Progenitor cell of endocrine pancreas (in vitro differentiated cells): ENCODE measurements at regions not wholly inside any gene's neighbourhood (a gene's known extent, or its start where the extent isn't known, plus 50 kb on each side); places are given as distances from the start of the nearest gene placed in this dataset.

Source experiments
- DNase-seq: peaks from one replicate; pipeline ENCODE4 v3.0.0; 2021; ENCODE audit warnings: low spot score; ENCODE audit not compliant: unreplicated experiment
- H3K27ac Mint-ChIP-seq: 2 replicates; pipeline ENCODE4 v1.8.0; 2021; ENCODE audit warnings: mild to moderate bottlenecking, moderate library complexity, mixed read lengths
- H3K27me3 Mint-ChIP-seq: 2 replicates; pipeline ENCODE4 v1.8.0; 2021; ENCODE audit warnings: mixed read lengths
- H3K36me3 Mint-ChIP-seq: 2 replicates; pipeline ENCODE4 v1.8.0; 2022; ENCODE audit warnings: mixed read lengths; ENCODE audit not compliant: insufficient read depth
- H3K4me1 Mint-ChIP-seq: 2 replicates; pipeline ENCODE4 v1.8.0; 2021; ENCODE audit warnings: low read depth, mixed read lengths
- H3K4me3 Mint-ChIP-seq: 2 replicates; pipeline ENCODE4 v1.8.0; 2021; ENCODE audit warnings: low read depth, mild to moderate bottlenecking, moderate library complexity, mixed read lengths
- H3K9me3 Mint-ChIP-seq: 2 replicates; pipeline ENCODE4 v1.8.0; 2021; ENCODE audit warnings: low read depth, mixed read lengths
- CTCF ChIP-seq: fragments of 200-600 bp; sonication (generic); IDR thresholded peaks from one replicate; pipeline ENCODE4 v1.5.0; 2021; ENCODE audit warnings: antibody characterized with exemption, mild to moderate bottlenecking; ENCODE audit not compliant: unreplicated experiment

- Mint-ChIP-seq H3K4me1 (peaks cover 13% of the 10 kb centered on the region), H3K27me3 (peaks cover 6% of the 10 kb centered on the region), H3K9me3 (no peaks in the 10 kb centered on the region), H3K27ac (no peak overlapping the region), H3K36me3 (no peaks in the 10 kb centered on the region), H3K4me3 (no peak overlapping the region)
- no peak for DNase-seq
- TF ChIP-seq CTCF = no peak
These were observed 122.2 kb upstream of the NCOR2 start for GRCh38 chr12:124689631-124690030.

- peaks cover 9% of the 10 kb centered on the region for H3K27me3 Mint-ChIP-seq
- H3K27ac Mint-ChIP-seq = no peak overlapping the region
- no peaks in the 10 kb centered on the region for H3K36me3 Mint-ChIP-seq
- no peak overlapping the region for H3K4me3 Mint-ChIP-seq
- no peaks in the 10 kb centered on the region for H3K9me3 Mint-ChIP-seq
- DNase-seq = no peak
- H3K4me1 Mint-ChIP-seq = peaks cover 15% of the 10 kb centered on the region
- no peak for TF ChIP-seq CTCF
These were observed 121.1 kb upstream of the NCOR2 start for GRCh38 chr12:124688356-124688992.

- H3K27ac Mint-ChIP-seq = no peak overlapping the region
- TF ChIP-seq CTCF = no peak
- H3K36me3 Mint-ChIP-seq = no peaks in the 10 kb centered on the region
- peaks cover 9% of the 10 kb centered on the region for H3K27me3 Mint-ChIP-seq
- peaks cover 15% of the 10 kb centered on the region for H3K4me1 Mint-ChIP-seq
- no peaks in the 10 kb centered on the region for H3K9me3 Mint-ChIP-seq
- no peak for DNase-seq
- H3K4me3 Mint-ChIP-seq = no peak overlapping the region
These were observed 120.5 kb upstream of the NCOR2 start for GRCh38 chr12:124687917-124688316.

- H3K9me3 Mint-ChIP-seq = no peaks in the 10 kb centered on the region
- peaks cover 17% of the 10 kb centered on the region for H3K4me1 Mint-ChIP-seq
- H3K27ac Mint-ChIP-seq = no peak overlapping the region
- no peaks in the 10 kb centered on the region for H3K36me3 Mint-ChIP-seq
- H3K4me3 Mint-ChIP-seq = no peak overlapping the region
- no peak for TF ChIP-seq CTCF
- no peak for DNase-seq
- peaks cover 9% of the 10 kb centered on the region for H3K27me3 Mint-ChIP-seq
These were observed 119.9 kb upstream of the NCOR2 start for GRCh38 chr12:124687174-124687902.

GRCh38 chr12:124686370-124687173, 119.2 kb upstream of the NCOR2 start:
- Mint-ChIP-seq H3K4me1 (peaks cover 23% of the 10 kb centered on the region), H3K27me3 (peaks cover 9% of the 10 kb centered on the region), H3K36me3 (no peaks in the 10 kb centered on the region), H3K4me3 (no peak overlapping the region), H3K9me3 (no peaks in the 10 kb centered on the region), H3K27ac (no peak overlapping the region)
- TF ChIP-seq CTCF = no peak
- no peak for DNase-seq
